ENCODE measurements at regions not wholly inside any gene's neighbourhood (a gene's known extent, or its start where the extent isn't known, plus 50 kb on each side); places are given as distances from the start of the nearest gene placed in this dataset.
A peak's percentile ranks its signal among the peaks of the same experiment; 100 is the strongest.

- H3K27me3 ChIP-seq (ENCODE audit: control insufficient read depth, insufficient read depth, low read length, poor library complexity, severe bottlenecking) = no peaks in the 10 kb centered on the region
- H3K4me1 ChIP-seq (ENCODE audit: control insufficient read depth, insufficient read depth, low read length) = peaks cover 33% of the 10 kb centered on the region
- H3K9me3 ChIP-seq (ENCODE audit: control insufficient read depth, low read length) = no peaks in the 10 kb centered on the region
- H3K36me3 ChIP-seq (ENCODE audit: control insufficient read depth, insufficient read depth, low read length) = no peaks in the 10 kb centered on the region
- 85 to 90% methylated on average over 2 of the region's 2 CpGs for WGBS, 2 experiments
- no peak overlapping the region for H3K4me3 ChIP-seq (ENCODE audit: insufficient read depth, low read depth, low read length)
- H3K27ac ChIP-seq (ENCODE audit: insufficient read depth, low read depth, low read length, poor library complexity, severe bottlenecking) = no peak overlapping the region
These were observed 137.0 kb downstream of the PLPP3 start for GRCh38 chr1:56442290-56442877.

GRCh38 chr1:56441601-56442000, 137.8 kb downstream of the PLPP3 start:
- 95 to 97% methylated on average over 3 of the region's 3 CpGs for WGBS, 2 experiments
- H3K4me1 ChIP-seq (ENCODE audit: control insufficient read depth, insufficient read depth, low read length) = peaks cover 38% of the 10 kb centered on the region
- H3K36me3 ChIP-seq (ENCODE audit: control insufficient read depth, insufficient read depth, low read length) = no peaks in the 10 kb centered on the region
- no peak overlapping the region for H3K4me3 ChIP-seq (ENCODE audit: insufficient read depth, low read depth, low read length)
- no peak overlapping the region for H3K27ac ChIP-seq (ENCODE audit: insufficient read depth, low read depth, low read length, poor library complexity, severe bottlenecking)
- no peaks in the 10 kb centered on the region for H3K9me3 ChIP-seq (ENCODE audit: control insufficient read depth, low read length)
- no peaks in the 10 kb centered on the region for H3K27me3 ChIP-seq (ENCODE audit: control insufficient read depth, insufficient read depth, low read length, poor library complexity, severe bottlenecking)

- H3K27ac ChIP-seq (ENCODE audit: insufficient read depth, low read depth, low read length, poor library complexity, severe bottlenecking) = no peak overlapping the region
- H3K4me1 ChIP-seq (ENCODE audit: control insufficient read depth, insufficient read depth, low read length) = peaks cover 46% of the 10 kb centered on the region
- no peaks in the 10 kb centered on the region for H3K27me3 ChIP-seq (ENCODE audit: control insufficient read depth, insufficient read depth, low read length, poor library complexity, severe bottlenecking)
- H3K36me3 ChIP-seq (ENCODE audit: control insufficient read depth, insufficient read depth, low read length) = no peaks in the 10 kb centered on the region
- 41 to 48% methylated on average over 3 of the region's 4 CpGs for WGBS, 2 experiments
- no peaks in the 10 kb centered on the region for H3K9me3 ChIP-seq (ENCODE audit: control insufficient read depth, low read length)
- H3K4me3 ChIP-seq (ENCODE audit: insufficient read depth, low read depth, low read length) = no peak overlapping the region
These were observed 139.6 kb downstream of the PLPP3 start for GRCh38 chr1:56439610-56440264.

- H3K4me1 ChIP-seq (ENCODE audit: control insufficient read depth, insufficient read depth, low read length) = peaks cover 53% of the 10 kb centered on the region
These were observed 140.3 kb downstream of the PLPP3 start for GRCh38 chr1:56438901-56439551.

GRCh38 chr1:56437959-56438358, 141.4 kb downstream of the PLPP3 start:
- 50 to 56% methylated on average over 1 of the region's 1 CpG for WGBS, 2 experiments
- no peak overlapping the region for H3K27ac ChIP-seq (ENCODE audit: insufficient read depth, low read depth, low read length, poor library complexity, severe bottlenecking)
- H3K36me3 ChIP-seq (ENCODE audit: control insufficient read depth, insufficient read depth, low read length) = no peaks in the 10 kb centered on the region
- no peaks in the 10 kb centered on the region for H3K27me3 ChIP-seq (ENCODE audit: control insufficient read depth, insufficient read depth, low read length, poor library complexity, severe bottlenecking)
- H3K4me1 ChIP-seq (ENCODE audit: control insufficient read depth, insufficient read depth, low read length) = peaks cover 62% of the 10 kb centered on the region
- no peak overlapping the region for H3K4me3 ChIP-seq (ENCODE audit: insufficient read depth, low read depth, low read length)
- no peaks in the 10 kb centered on the region for H3K9me3 ChIP-seq (ENCODE audit: control insufficient read depth, low read length)

More at GRCh38 chr1:56438901-56439551, 140.3 kb downstream of the PLPP3 start:
- H3K9me3 ChIP-seq (ENCODE audit: control insufficient read depth, low read length) = no peaks in the 10 kb centered on the region
- no peak overlapping the region for H3K27ac ChIP-seq (ENCODE audit: insufficient read depth, low read depth, low read length, poor library complexity, severe bottlenecking)
- H3K27me3 ChIP-seq (ENCODE audit: control insufficient read depth, insufficient read depth, low read length, poor library complexity, severe bottlenecking) = no peaks in the 10 kb centered on the region
- WGBS, 2 experiments = 90 to 96% methylated on average over 4 of the region's 4 CpGs
- H3K36me3 ChIP-seq (ENCODE audit: control insufficient read depth, insufficient read depth, low read length) = no peaks in the 10 kb centered on the region
- H3K4me3 ChIP-seq (ENCODE audit: insufficient read depth, low read depth, low read length) = no peak overlapping the region

- Histone ChIP-seq H3K4me3 (ENCODE audit: insufficient read depth, low read depth, low read length) (no peak overlapping the region), H3K36me3 (ENCODE audit: control insufficient read depth, insufficient read depth, low read length) (no peaks in the 10 kb centered on the region), H3K9me3 (ENCODE audit: control insufficient read depth, low read length) (no peaks in the 10 kb centered on the region), H3K4me1 (ENCODE audit: control insufficient read depth, insufficient read depth, low read length) (peaks cover 66% of the 10 kb centered on the region), H3K27ac (ENCODE audit: insufficient read depth, low read depth, low read length, poor library complexity, severe bottlenecking) (peak overlapping the region; percentile 92), H3K27me3 (ENCODE audit: control insufficient read depth, insufficient read depth, low read length, poor library complexity, severe bottlenecking) (no peaks in the 10 kb centered on the region)
- WGBS, 2 experiments = 0% methylated on average over 8 of the region's 8 CpGs
These were observed 142.4 kb downstream of the PLPP3 start for GRCh38 chr1:56436912-56437417.

GRCh38 chr1:56436296-56436695, 143.1 kb downstream of the PLPP3 start:
- H3K4me1 ChIP-seq (ENCODE audit: control insufficient read depth, insufficient read depth, low read length) = peaks cover 66% of the 10 kb centered on the region
- no peaks in the 10 kb centered on the region for H3K36me3 ChIP-seq (ENCODE audit: control insufficient read depth, insufficient read depth, low read length)
- H3K9me3 ChIP-seq (ENCODE audit: control insufficient read depth, low read length) = no peaks in the 10 kb centered on the region
- no peaks in the 10 kb centered on the region for H3K27me3 ChIP-seq (ENCODE audit: control insufficient read depth, insufficient read depth, low read length, poor library complexity, severe bottlenecking)
- H3K27ac ChIP-seq (ENCODE audit: insufficient read depth, low read depth, low read length, poor library complexity, severe bottlenecking) = peak overlapping the region; percentile 92
- H3K4me3 ChIP-seq (ENCODE audit: insufficient read depth, low read depth, low read length) = no peak overlapping the region
- 42 to 44% methylated on average over 4 of the region's 4 CpGs for WGBS, 2 experiments

- Histone ChIP-seq H3K27me3 (ENCODE audit: control insufficient read depth, insufficient read depth, low read length, poor library complexity, severe bottlenecking) (no peaks in the 10 kb centered on the region), H3K9me3 (ENCODE audit: control insufficient read depth, low read length) (no peaks in the 10 kb centered on the region), H3K36me3 (ENCODE audit: control insufficient read depth, insufficient read depth, low read length) (no peaks in the 10 kb centered on the region), H3K4me3 (ENCODE audit: insufficient read depth, low read depth, low read length) (no peak overlapping the region), H3K27ac (ENCODE audit: insufficient read depth, low read depth, low read length, poor library complexity, severe bottlenecking) (peak overlapping the region; percentile 92), H3K4me1 (ENCODE audit: control insufficient read depth, insufficient read depth, low read length) (peaks cover 66% of the 10 kb centered on the region)
- 24 to 25% methylated on average over 2 of the region's 2 CpGs for WGBS, 2 experiments
These were observed 143.7 kb downstream of the PLPP3 start for GRCh38 chr1:56435434-56436262.

GRCh38 chr1:56434740-56435139, 144.6 kb downstream of the PLPP3 start:
- WGBS, 2 experiments = 68% methylated on average over 4 of the region's 4 CpGs
- Histone ChIP-seq H3K9me3 (ENCODE audit: control insufficient read depth, low read length) (no peaks in the 10 kb centered on the region), H3K27ac (ENCODE audit: insufficient read depth, low read depth, low read length, poor library complexity, severe bottlenecking) (no peak overlapping the region), H3K36me3 (ENCODE audit: control insufficient read depth, insufficient read depth, low read length) (no peaks in the 10 kb centered on the region), H3K27me3 (ENCODE audit: control insufficient read depth, insufficient read depth, low read length, poor library complexity, severe bottlenecking) (no peaks in the 10 kb centered on the region), H3K4me3 (ENCODE audit: insufficient read depth, low read depth, low read length) (no peak overlapping the region), H3K4me1 (ENCODE audit: control insufficient read depth, insufficient read depth, low read length) (peaks cover 59% of the 10 kb centered on the region)

GRCh38 chr1:56434025-56434424, 145.3 kb downstream of the PLPP3 start:
- Histone ChIP-seq H3K4me3 (ENCODE audit: insufficient read depth, low read depth, low read length) (no peak overlapping the region), H3K27ac (ENCODE audit: insufficient read depth, low read depth, low read length, poor library complexity, severe bottlenecking) (no peak overlapping the region), H3K36me3 (ENCODE audit: control insufficient read depth, insufficient read depth, low read length) (no peaks in the 10 kb centered on the region), H3K9me3 (ENCODE audit: control insufficient read depth, low read length) (no peaks in the 10 kb centered on the region), H3K27me3 (ENCODE audit: control insufficient read depth, insufficient read depth, low read length, poor library complexity, severe bottlenecking) (no peaks in the 10 kb centered on the region), H3K4me1 (ENCODE audit: control insufficient read depth, insufficient read depth, low read length) (peaks cover 55% of the 10 kb centered on the region)
- WGBS, 2 experiments = 92 to 97% methylated on average over 5 of the region's 5 CpGs

Data from ectodermal cell (in vitro differentiated cells).